ENCODE measurements at regions not wholly inside any gene's neighbourhood (a gene's known extent, or its start where the extent isn't known, plus 50 kb on each side); places are given as distances from the start of the nearest gene placed in this dataset.

DNA sequence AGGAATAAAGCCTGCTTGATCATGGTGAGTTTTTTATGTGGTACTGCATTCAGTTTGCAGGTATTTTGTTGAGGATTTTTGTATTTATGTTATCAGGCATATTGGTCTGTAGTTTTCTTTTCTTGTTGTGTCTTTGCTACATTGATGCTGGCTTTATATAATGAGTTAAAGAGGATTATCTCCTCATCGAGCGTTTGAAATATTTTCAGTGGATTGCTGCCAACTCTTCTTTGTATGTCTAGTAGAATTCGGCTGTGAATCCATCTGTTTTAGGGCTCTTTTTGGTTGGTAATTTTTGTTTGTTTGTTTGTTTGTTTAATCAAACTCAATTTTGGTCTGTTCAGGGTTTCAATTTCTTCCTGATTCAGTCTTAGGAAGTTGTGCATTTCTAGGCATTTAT, 758.4 kb downstream of the KCNA4 start:
- H3K4ac ChIP-seq (ENCODE audit: low read depth, low read length) = no peak overlapping the region
- no peak overlapping the region for H3K4me2 ChIP-seq (ENCODE audit: low read length)
- H3K79me2 ChIP-seq (ENCODE audit: control insufficient read depth, insufficient read depth, low read length, poor library complexity) = no peaks in the 10 kb centered on the region
- H3K36me3 ChIP-seq (ENCODE audit: control insufficient read depth in 1 of 2, insufficient read depth in 2 of 2, low read length in 2 of 2) = no peaks in the 10 kb centered on the region
- no peak overlapping the region for H4K8ac ChIP-seq (ENCODE audit: low read depth, low read length)
- H2AK5ac ChIP-seq (ENCODE audit: low read length) = no peak overlapping the region
- no CpG with 5 or more reads among the region's 3 CpGs for whole genome bisulfite sequencing (ENCODE audit: extremely low coverage, insufficient coverage, insufficient read length)
- no peak overlapping the region for H3K18ac ChIP-seq (ENCODE audit: low read length)
- H3K14ac ChIP-seq (ENCODE audit: low read length) = no peak overlapping the region
- no peak overlapping the region for H3K4me3 ChIP-seq (ENCODE audit: low read depth, low read length)
- no peak overlapping the region for H4K12ac ChIP-seq (ENCODE audit: low read depth, low read length)
- H3K79me1 ChIP-seq (ENCODE audit: low read length) = no peaks in the 10 kb centered on the region
- H3K4me1 ChIP-seq (ENCODE audit: control insufficient read depth in 1 of 2, insufficient read depth in 2 of 2, low read length in 2 of 2) = peaks cover 0 to 4% of the 10 kb centered on the region in 2 experiments
- H3K27ac ChIP-seq (ENCODE audit: low read depth, low read length) = no peak overlapping the region
- no peak overlapping the region for H2BK120ac ChIP-seq (ENCODE audit: insufficient read depth, low read length, poor library complexity)
- H3K9ac ChIP-seq (ENCODE audit: low read length) = no peak overlapping the region
- no peak overlapping the region for H2AFZ ChIP-seq (ENCODE audit: insufficient read depth, low read length, poor library complexity)
- no peaks in the 10 kb centered on the region for H3K27me3 ChIP-seq (ENCODE audit: insufficient read depth, low read length)
- no peak overlapping the region for H4K91ac ChIP-seq (ENCODE audit: low read depth, low read length)
- H3K23ac ChIP-seq (ENCODE audit: low read length) = no peak overlapping the region
- no peaks in the 10 kb centered on the region for H3K9me3 ChIP-seq (ENCODE audit: insufficient read depth, low read depth, low read length)
- DNase-seq = peak in 1 of 2 donors; percentile 7
- no peak overlapping the region for H2BK5ac ChIP-seq (ENCODE audit: low read depth, low read length, poor library complexity)
- no peak overlapping the region for H2BK12ac ChIP-seq (ENCODE audit: low read length)

DNA sequence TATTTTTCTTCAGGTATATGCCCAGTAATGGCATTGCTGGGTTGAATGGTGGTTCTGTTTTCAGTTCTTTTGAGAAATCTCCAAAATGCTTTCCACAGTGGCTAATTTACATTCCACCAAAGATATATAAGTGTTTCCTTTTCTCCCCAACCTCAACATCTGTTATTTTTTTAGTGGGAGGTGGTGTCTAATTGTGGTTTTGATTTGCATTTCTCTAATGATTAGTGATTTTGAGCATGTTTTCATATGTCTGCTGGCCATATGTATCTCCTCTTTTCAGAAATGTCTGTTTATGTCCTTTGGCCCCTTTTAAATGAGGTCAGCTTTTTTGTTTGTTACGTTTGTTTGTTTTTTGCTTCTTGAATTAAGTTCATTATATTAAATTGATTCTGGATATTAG, 760.2 kb downstream of the KCNA4 start:
- Histone ChIP-seq H3K4me2 (ENCODE audit: low read length) (no peak overlapping the region), H4K8ac (ENCODE audit: low read depth, low read length) (no peak overlapping the region)
- no CpG with 5 or more reads among the region's 1 CpG for WGBS (ENCODE audit: extremely low coverage, insufficient coverage, insufficient read length)

DNA sequence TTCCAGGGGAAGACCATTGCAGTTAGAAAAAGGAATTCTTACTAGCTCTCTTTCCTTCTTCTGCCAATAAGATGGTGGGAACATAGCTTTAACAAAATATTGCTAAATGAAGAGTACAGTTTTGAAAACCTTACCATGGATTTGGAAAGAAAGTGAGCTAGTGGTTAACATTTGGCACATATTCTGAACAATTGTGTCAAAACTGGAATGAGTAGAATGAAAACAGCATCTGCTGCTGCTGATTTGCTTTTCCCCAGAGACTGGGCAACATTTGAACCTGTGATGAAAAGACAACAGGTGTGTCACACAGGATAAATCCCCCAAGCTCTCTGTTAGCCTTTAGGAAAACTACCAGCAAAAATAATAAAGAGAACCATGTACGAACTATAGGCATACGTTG, 761.4 kb downstream of the KCNA4 start:
- H4K8ac ChIP-seq (ENCODE audit: low read depth, low read length) = no peak overlapping the region
- no peaks in the 10 kb centered on the region for H3K79me1 ChIP-seq (ENCODE audit: low read length)
- no peak overlapping the region for H2BK5ac ChIP-seq (ENCODE audit: low read depth, low read length, poor library complexity)
- no peaks in the 10 kb centered on the region for H3K79me2 ChIP-seq (ENCODE audit: control insufficient read depth, insufficient read depth, low read length, poor library complexity)
- no peak overlapping the region for H3K9ac ChIP-seq (ENCODE audit: low read length)
- WGBS (ENCODE audit: extremely low coverage, insufficient coverage, insufficient read length) = no CpG with 5 or more reads among the region's 2 CpGs
- H3K36me3 ChIP-seq (ENCODE audit: control insufficient read depth in 1 of 2, insufficient read depth in 2 of 2, low read length in 2 of 2) = no peaks in the 10 kb centered on the region
- no peak overlapping the region for H3K4me3 ChIP-seq (ENCODE audit: low read depth, low read length)
- H3K4me2 ChIP-seq (ENCODE audit: low read length) = no peak overlapping the region
- no peak overlapping the region for H2AFZ ChIP-seq (ENCODE audit: insufficient read depth, low read length, poor library complexity)
- H4K91ac ChIP-seq (ENCODE audit: low read depth, low read length) = no peak overlapping the region
- no peaks in the 10 kb centered on the region for H3K9me3 ChIP-seq (ENCODE audit: insufficient read depth, low read depth, low read length)
- no peak overlapping the region for H2AK5ac ChIP-seq (ENCODE audit: low read length)
- H3K4me1 ChIP-seq (ENCODE audit: control insufficient read depth in 1 of 2, insufficient read depth in 2 of 2, low read length in 2 of 2) = no peaks in the 10 kb centered on the region
- no peak overlapping the region for H3K27ac ChIP-seq (ENCODE audit: low read depth, low read length)
- no peak overlapping the region for H3K4ac ChIP-seq (ENCODE audit: low read depth, low read length)
- H4K12ac ChIP-seq (ENCODE audit: low read depth, low read length) = no peak overlapping the region
- H3K14ac ChIP-seq (ENCODE audit: low read length) = no peak overlapping the region
- no peak overlapping the region for H3K23ac ChIP-seq (ENCODE audit: low read length)
- no peak overlapping the region for H2BK120ac ChIP-seq (ENCODE audit: insufficient read depth, low read length, poor library complexity)
- no peak overlapping the region for H2BK12ac ChIP-seq (ENCODE audit: low read length)
- H3K27me3 ChIP-seq (ENCODE audit: insufficient read depth, low read length) = no peaks in the 10 kb centered on the region
- no peak for DNase-seq
- no peak overlapping the region for H3K18ac ChIP-seq (ENCODE audit: low read length)

More for the DNA sequence above, 760.2 kb downstream of the KCNA4 start:
- H3K4ac ChIP-seq (ENCODE audit: low read depth, low read length) = no peak overlapping the region
- no peak overlapping the region for H3K18ac ChIP-seq (ENCODE audit: low read length)
- H3K79me1 ChIP-seq (ENCODE audit: low read length) = no peaks in the 10 kb centered on the region
- H2AFZ ChIP-seq (ENCODE audit: insufficient read depth, low read length, poor library complexity) = no peak overlapping the region
- no peak overlapping the region for H3K9ac ChIP-seq (ENCODE audit: low read length)
- H4K12ac ChIP-seq (ENCODE audit: low read depth, low read length) = no peak overlapping the region
- no peaks in the 10 kb centered on the region for H3K79me2 ChIP-seq (ENCODE audit: control insufficient read depth, insufficient read depth, low read length, poor library complexity)
- peaks cover 0 to 4% of the 10 kb centered on the region in 2 experiments for H3K4me1 ChIP-seq (ENCODE audit: control insufficient read depth in 1 of 2, insufficient read depth in 2 of 2, low read length in 2 of 2)
- no peak overlapping the region for H3K14ac ChIP-seq (ENCODE audit: low read length)
- H2BK120ac ChIP-seq (ENCODE audit: insufficient read depth, low read length, poor library complexity) = no peak overlapping the region
- no peak overlapping the region for H2BK5ac ChIP-seq (ENCODE audit: low read depth, low read length, poor library complexity)
- no peak overlapping the region for H2AK5ac ChIP-seq (ENCODE audit: low read length)
- H4K91ac ChIP-seq (ENCODE audit: low read depth, low read length) = no peak overlapping the region
- H3K27me3 ChIP-seq (ENCODE audit: insufficient read depth, low read length) = no peaks in the 10 kb centered on the region
- DNase-seq = no peak
- no peak overlapping the region for H3K23ac ChIP-seq (ENCODE audit: low read length)
- no peaks in the 10 kb centered on the region for H3K9me3 ChIP-seq (ENCODE audit: insufficient read depth, low read depth, low read length)
- no peak overlapping the region for H3K4me3 ChIP-seq (ENCODE audit: low read depth, low read length)
- no peak overlapping the region for H2BK12ac ChIP-seq (ENCODE audit: low read length)
- no peak overlapping the region for H3K27ac ChIP-seq (ENCODE audit: low read depth, low read length)
- H3K36me3 ChIP-seq (ENCODE audit: control insufficient read depth in 1 of 2, insufficient read depth in 2 of 2, low read length in 2 of 2) = no peaks in the 10 kb centered on the region

DNA sequence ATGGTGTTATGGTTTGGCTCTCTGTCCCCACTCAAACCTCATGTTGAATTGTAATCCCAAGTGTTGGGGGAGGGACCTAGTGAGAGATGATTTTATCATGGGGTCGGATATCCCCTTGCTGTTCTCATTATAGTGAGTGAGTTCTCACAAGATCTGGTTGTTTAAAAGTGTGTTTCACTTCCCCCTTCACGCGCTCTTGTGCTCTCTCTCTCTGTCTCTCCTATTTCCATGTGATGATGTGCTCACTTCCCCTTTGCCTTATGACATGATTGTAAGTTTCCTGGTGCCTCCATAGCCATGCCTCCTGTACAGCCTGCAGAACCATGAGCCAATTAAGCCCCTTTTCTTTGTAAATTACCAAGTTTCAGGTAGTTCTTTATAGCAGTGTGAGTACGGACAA, 765.1 kb downstream of the KCNA4 start:
- no peak overlapping the region for H4K8ac ChIP-seq (ENCODE audit: low read depth, low read length)
- H2BK12ac ChIP-seq (ENCODE audit: low read length) = no peak overlapping the region
- DNase-seq = no peak
- no peaks in the 10 kb centered on the region for H3K36me3 ChIP-seq (ENCODE audit: control insufficient read depth in 1 of 2, insufficient read depth in 2 of 2, low read length in 2 of 2)
- no peak overlapping the region for H3K4ac ChIP-seq (ENCODE audit: low read depth, low read length)
- H3K4me3 ChIP-seq (ENCODE audit: low read depth, low read length) = no peak overlapping the region
- H3K4me2 ChIP-seq (ENCODE audit: low read length) = no peak overlapping the region
- no peak overlapping the region for H4K91ac ChIP-seq (ENCODE audit: low read depth, low read length)
- no peak overlapping the region for H3K18ac ChIP-seq (ENCODE audit: low read length)
- H4K12ac ChIP-seq (ENCODE audit: low read depth, low read length) = no peak overlapping the region
- no peaks in the 10 kb centered on the region for H3K4me1 ChIP-seq (ENCODE audit: control insufficient read depth in 1 of 2, insufficient read depth in 2 of 2, low read length in 2 of 2)
- H3K27me3 ChIP-seq (ENCODE audit: insufficient read depth, low read length) = no peaks in the 10 kb centered on the region
- H2BK5ac ChIP-seq (ENCODE audit: low read depth, low read length, poor library complexity) = no peak overlapping the region
- H3K23ac ChIP-seq (ENCODE audit: low read length) = no peak overlapping the region
- H2BK120ac ChIP-seq (ENCODE audit: insufficient read depth, low read length, poor library complexity) = no peak overlapping the region
- H3K14ac ChIP-seq (ENCODE audit: low read length) = no peak overlapping the region
- no CpG with 5 or more reads among the region's 4 CpGs for WGBS (ENCODE audit: extremely low coverage, insufficient coverage, insufficient read length)
- H3K27ac ChIP-seq (ENCODE audit: low read depth, low read length) = no peak overlapping the region
- no peaks in the 10 kb centered on the region for H3K79me2 ChIP-seq (ENCODE audit: control insufficient read depth, insufficient read depth, low read length, poor library complexity)
- no peak overlapping the region for H2AFZ ChIP-seq (ENCODE audit: insufficient read depth, low read length, poor library complexity)
- H3K9ac ChIP-seq (ENCODE audit: low read length) = no peak overlapping the region
- no peaks in the 10 kb centered on the region for H3K79me1 ChIP-seq (ENCODE audit: low read length)
- no peaks in the 10 kb centered on the region for H3K9me3 ChIP-seq (ENCODE audit: insufficient read depth, low read depth, low read length)
- no peak overlapping the region for H2AK5ac ChIP-seq (ENCODE audit: low read length)

Measured in trophoblast cell (in vitro differentiated cells and primary cell).